ENCODE measurements at regions not wholly inside any gene's neighbourhood (a gene's known extent, or its start where the extent isn't known, plus 50 kb on each side); places are given as distances from the start of the nearest gene placed in this dataset.
"Not testable (repeated sequence)": the region's sequence is repeated elsewhere in the genome, so short reads cannot be mapped to it uniquely, and the experiment has no call there.

DNA sequence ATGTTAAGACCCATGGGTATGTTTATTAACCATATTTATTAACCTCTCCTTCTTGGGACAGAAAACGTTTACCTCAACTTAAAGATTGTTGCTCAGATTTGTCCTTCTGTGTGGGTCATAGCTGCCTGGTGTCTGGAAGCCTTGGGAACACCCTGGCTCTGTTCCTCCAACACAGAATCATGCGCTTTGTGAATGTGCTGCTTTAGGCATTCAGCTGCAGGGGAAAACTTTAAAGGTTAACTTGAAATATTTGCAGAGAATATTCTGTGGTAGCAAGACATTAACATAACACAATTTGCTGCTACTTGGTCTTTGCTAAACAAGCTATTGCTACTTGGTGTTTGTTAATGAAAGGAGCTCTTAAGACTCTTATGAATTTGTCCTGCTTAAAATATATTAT is 50.5 kb upstream of the THOC3 start:
- intact Hi-C loops (cut with DNase I); DNase-seq (ENCODE audit: missing footprints); ATAC-seq: not testable (repeated sequence)

DNA sequence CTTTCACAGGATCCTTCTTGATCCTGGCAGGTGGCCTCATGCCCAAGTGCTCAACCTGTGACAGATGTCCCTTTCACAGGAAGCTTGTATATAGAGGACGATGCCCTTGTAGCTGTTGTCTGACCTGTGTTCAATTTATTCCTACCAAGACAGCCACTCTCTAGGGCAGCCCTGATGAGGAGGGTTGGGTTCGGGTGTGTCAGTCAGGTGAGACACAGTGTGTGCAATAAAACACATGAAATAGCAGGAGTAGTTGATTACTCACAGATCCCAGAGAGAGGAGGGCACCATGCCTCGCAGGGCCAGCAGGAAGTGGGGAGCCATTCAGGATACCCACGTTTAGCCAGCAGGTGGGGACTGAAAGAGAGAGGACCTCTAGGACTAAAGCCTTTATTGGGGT is 52.7 kb upstream of the THOC3 start:
- ATAC-seq; DNase-seq (ENCODE audit: missing footprints); intact Hi-C loops (cut with DNase I): not testable (repeated sequence)

DNA sequence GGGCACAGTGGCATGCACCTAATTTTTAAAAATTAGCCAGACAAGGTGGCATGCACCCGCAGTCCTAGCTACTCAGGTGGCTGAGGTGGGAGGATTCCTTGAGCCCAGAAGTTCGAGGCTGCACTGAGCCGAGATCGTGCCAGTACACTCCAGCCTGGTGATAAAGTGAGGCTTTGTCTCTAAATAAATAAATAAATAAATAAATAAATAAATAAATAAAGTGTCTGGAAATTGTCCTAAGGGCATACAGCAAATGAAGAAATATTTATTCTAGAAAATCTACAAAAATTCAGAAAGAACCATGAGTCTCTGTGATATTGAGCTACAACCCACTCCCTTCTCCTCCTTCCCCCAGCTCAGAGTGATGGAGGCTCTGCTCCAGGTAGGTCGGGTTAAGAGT is 55.4 kb upstream of the THOC3 start:
- DNase-seq (ENCODE audit: missing footprints); ATAC-seq; intact Hi-C loops (cut with DNase I): not testable (repeated sequence)

- ATAC-seq; intact Hi-C loops (cut with DNase I); DNase-seq (ENCODE audit: missing footprints): not testable (repeated sequence)
Observed at GRCh38 chr5:176029445-176029844, 61.3 kb upstream of the THOC3 start.

- DNase-seq (ENCODE audit: missing footprints); intact Hi-C loops (cut with DNase I); ATAC-seq: not testable (repeated sequence)
Observed at GRCh38 chr5:176030361-176031117, 62.4 kb upstream of the THOC3 start.

DNA sequence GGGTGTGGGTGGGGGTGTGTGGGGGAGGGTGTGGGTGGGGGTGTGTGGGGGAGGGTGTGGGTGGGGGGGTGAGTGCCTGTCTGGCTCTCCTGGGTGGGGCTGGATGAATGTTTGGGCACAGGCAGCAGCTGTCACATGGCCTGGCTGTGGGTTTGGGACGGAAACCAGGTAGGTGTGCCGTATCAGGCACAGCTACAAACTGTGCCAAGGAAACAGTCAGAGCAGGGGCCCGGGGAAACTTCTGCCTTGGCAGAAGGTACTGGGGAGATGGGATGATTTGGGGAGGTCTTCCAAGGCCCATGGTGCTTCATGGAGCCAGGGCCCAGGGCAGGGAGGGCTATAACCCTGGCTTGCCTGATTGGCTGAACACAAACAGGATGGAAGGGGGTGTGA is 63.0 kb upstream of the THOC3 start:
- DNase-seq (ENCODE audit: missing footprints); intact Hi-C loops (cut with DNase I); ATAC-seq: not testable (repeated sequence)

DNA sequence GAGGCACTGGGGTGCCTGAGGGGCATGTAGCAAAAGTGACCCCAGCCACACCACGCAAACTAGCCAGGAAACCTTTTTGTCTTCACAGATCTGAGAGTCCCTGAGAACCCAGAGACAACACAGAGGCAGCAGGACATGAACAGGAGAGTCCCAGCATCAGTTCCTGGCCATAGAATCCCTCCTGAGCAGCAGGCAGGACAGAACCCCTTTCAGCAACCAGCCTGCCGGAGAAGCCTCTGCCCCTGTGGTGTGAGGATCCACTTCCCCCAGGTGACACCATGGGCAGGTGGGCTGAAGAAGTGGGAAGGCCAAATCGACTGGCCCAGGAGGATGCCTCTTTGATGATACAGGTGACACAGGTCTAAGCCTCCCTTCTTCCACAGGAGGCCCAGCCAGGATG is 65.1 kb upstream of the THOC3 start:
- DNase-seq (ENCODE audit: missing footprints); ATAC-seq; intact Hi-C loops (cut with DNase I): not testable (repeated sequence)

GRCh38 chr5:176034407-176035200 is 66.5 kb upstream of the THOC3 start:
- intact Hi-C loops (cut with DNase I); ATAC-seq; DNase-seq (ENCODE audit: missing footprints): not testable (repeated sequence)

DNA sequence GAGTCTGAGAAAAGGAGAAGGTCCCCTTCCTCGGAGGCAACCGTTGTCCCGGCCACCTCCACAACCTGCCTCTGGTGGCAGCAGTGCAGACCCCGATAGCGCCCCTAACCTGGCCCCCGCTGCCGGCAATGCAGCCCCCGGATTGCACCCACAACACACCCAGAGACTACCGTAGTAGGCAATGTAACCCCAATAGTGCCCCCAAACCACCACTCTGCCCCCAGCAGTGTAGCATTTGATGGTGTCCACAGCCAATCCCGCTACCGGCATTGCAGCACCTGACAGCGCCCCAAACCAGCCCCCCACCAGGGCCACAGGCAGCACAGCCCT is 67.1 kb upstream of the THOC3 start:
- ATAC-seq; intact Hi-C loops (cut with DNase I); DNase-seq (ENCODE audit: missing footprints): not testable (repeated sequence)

- DNase-seq (ENCODE audit: missing footprints) (peak; percentile 63), ATAC-seq (peak; percentile 23)
- intact Hi-C loops (cut with DNase I) = not testable (repeated sequence)
Observed at GRCh38 chr5:176035816-176036308, 67.7 kb upstream of the THOC3 start.

DNA sequence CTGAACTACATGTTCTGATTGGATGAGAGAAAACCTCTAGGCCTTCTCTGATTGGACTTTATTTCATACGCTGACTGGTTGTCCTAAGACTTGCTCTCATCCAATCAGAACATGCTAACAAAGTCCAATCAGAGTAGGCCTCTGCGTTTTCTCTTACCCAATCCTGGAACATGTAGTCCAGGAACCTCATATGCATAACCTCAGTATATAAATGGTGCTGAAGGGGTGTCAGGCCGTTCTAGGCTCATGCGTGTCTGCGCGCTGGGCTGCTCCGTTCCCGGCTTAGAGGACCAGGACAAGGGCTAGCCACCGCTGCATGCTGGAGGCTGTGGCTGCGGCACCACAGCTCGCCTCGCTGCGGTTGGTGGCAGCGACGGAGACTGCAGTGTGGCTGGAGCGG is 68.3 kb upstream of the THOC3 start:
- DNase-seq (ENCODE audit: missing footprints); ATAC-seq; intact Hi-C loops (cut with DNase I): not testable (repeated sequence)

DNA sequence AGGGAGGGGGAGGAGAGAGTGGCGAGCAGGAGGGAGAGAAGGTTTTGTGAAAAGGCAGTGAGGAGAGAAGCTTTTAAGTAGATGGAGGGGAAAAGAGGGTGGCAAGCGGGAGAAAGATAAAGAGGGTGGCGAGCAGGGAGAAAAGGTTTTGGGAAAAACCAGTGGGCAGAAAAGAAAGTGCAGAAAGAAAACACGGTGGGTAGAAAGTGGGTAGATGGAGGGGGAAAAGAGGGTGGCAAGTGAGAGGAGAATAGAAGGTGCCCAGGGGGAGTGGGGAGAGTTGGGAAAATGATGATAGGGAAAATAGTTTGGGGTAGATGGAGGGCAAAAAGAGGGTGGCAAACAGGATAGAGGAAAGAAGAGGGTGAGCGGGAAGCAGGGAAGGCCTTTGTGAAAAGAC is 69.1 kb upstream of the THOC3 start:
- ATAC-seq; intact Hi-C loops (cut with DNase I); DNase-seq (ENCODE audit: missing footprints): not testable (repeated sequence)

DNA sequence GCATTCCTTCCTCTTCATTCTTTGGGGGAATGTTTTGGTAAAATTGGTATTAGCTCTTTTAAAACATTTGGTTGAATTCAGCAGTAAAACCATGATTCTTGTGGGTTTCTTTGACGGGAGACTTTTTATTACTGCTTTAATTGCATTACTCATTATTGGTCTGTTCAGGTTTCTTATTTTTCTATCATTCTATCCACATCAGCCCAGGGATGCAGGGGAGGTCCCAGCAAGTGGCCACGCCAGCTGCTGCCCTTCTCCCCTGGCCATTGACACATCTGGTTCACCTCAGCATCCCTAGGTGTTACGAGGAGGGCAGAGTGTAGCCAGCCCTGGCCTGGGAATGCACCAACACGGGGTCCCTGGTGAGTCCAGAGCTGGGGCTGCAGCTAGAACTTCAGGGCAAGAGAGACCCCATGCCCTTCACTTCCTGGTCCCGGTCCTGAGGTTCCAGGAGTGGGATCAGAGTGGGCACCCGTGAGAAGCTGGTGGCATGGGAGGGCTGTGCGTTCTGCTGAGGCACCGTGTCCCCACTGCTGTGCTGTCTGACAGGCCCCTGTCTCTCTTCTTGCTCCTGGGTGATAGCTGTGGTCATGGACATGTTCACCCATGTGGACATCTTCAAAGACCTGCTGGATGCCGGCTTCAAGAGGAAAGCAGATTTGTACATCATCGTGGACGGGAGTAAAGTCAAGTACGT is 72.1 kb upstream of the THOC3 start:
- peak; percentile 17 for ATAC-seq
- intact Hi-C loops (cut with DNase I) = not testable (repeated sequence)

GRCh38 chr5:176041248-176041994 is 73.3 kb upstream of the THOC3 start:
- ATAC-seq; intact Hi-C loops (cut with DNase I); DNase-seq (ENCODE audit: missing footprints): not testable (repeated sequence)

More for the DNA sequence above, 72.1 kb upstream of the THOC3 start:
- DNase-seq (ENCODE audit: missing footprints) = not testable (repeated sequence)

GRCh38 chr5:176042020-176042658 is 74.0 kb upstream of the THOC3 start:
- intact Hi-C loops (cut with DNase I); ATAC-seq; DNase-seq (ENCODE audit: missing footprints): not testable (repeated sequence)

DNA sequence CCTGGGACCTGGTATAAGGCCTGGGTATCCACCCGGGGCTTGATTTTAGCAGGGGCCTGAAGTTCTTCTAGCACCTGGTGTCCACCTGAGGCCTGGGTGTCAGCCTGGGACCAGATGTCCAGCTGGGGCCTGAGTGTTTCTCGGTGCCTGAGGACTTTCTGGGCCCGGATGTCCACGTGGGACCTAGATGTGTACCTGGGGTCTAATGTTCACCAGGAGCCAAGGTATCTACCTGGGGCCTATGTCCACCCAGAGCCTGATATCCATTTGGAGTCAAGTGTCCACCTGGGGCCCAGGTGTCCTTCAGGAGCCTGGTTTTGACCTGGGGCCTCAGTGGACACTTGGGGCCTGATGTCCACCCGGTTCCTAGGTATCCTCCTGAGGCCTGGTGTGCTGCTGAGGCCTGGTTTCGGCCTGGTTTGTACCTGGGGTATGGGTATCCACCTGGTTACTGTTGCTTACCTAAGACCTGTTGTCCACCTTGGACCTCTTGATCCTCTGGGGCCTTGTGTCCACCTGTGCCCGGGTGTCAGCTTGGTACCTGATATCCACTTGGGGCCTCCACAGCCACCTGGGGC is 75.2 kb upstream of the THOC3 start:
- not testable (repeated sequence) for DNase-seq (ENCODE audit: missing footprints)

DNA sequence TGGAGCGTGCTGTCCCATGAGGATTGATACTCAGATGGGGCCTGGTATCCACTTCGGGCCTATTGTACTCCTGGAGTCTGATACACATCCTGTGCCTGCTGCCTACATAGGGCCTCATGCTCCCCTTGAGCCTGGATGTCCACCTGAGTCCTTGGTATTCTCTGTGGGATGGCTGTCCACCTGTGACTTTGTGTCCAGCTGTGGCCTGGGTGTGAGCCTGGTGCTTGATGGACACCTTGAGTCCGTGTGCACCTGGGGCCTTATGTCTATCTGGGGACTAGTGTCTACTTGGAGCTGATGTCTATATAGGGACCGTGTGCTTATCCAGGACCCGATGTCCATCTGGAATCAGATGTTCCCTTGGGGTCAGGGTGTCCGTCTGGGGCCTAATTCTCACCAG is 75.9 kb upstream of the THOC3 start:
- intact Hi-C loops (cut with DNase I); DNase-seq (ENCODE audit: missing footprints); ATAC-seq: not testable (repeated sequence)

More for the DNA sequence above, 75.2 kb upstream of the THOC3 start:
- ATAC-seq; intact Hi-C loops (cut with DNase I): not testable (repeated sequence)
